Neuronal stem cell (in vitro differentiated cells): ENCODE measurements at regions not wholly inside any gene's neighbourhood (a gene's known extent, or its start where the extent isn't known, plus 50 kb on each side); places are given as distances from the start of the nearest gene placed in this dataset.

ENCODE experiments used
- DNase-seq: peaks from one replicate; pipeline ENCODE4 v3.0.0-alpha.2; 2013; ENCODE audit warnings: low spot score
- H2AFZ ChIP-seq: one replicate; pipeline ENCODE4 v1.6.1; 2013; ENCODE audit warnings: mild to moderate bottlenecking, low read length, inconsistent platforms
- H2AK5ac ChIP-seq: 2 replicates; pipeline ENCODE4 v1.6.1; 2013; ENCODE audit warnings: low read depth, mild to moderate bottlenecking, inconsistent platforms, low read length, moderate library complexity, mixed read lengths
- H2BK120ac ChIP-seq: 2 replicates; pipeline ENCODE4 v1.6.1; 2013; ENCODE audit warnings: low read depth, mild to moderate bottlenecking, inconsistent platforms, low read length, moderate library complexity, mixed read lengths
- H2BK12ac ChIP-seq: one replicate; pipeline ENCODE4 v1.6.1; 2013; ENCODE audit warnings: low read length, inconsistent platforms
- H2BK15ac ChIP-seq: 2 replicates; pipeline ENCODE4 v1.6.1; 2013; ENCODE audit warnings: mild to moderate bottlenecking, low read length, inconsistent platforms, mixed read lengths
- H2BK5ac ChIP-seq: one replicate; pipeline ENCODE4 v1.6.1; 2013; ENCODE audit warnings: inconsistent platforms, mild to moderate bottlenecking, low read length, moderate library complexity
- H3K14ac ChIP-seq: one replicate; pipeline ENCODE4 v1.6.1; 2013; ENCODE audit warnings: low read length, inconsistent platforms
- H3K18ac ChIP-seq: 2 replicates; pipeline ENCODE4 v1.6.1; 2013; ENCODE audit warnings: low read length, inconsistent platforms
- H3K23ac ChIP-seq: 2 replicates; pipeline ENCODE4 v1.6.1; 2013; ENCODE audit warnings: low read depth, mild to moderate bottlenecking, mixed read lengths, low read length, inconsistent platforms; ENCODE audit not compliant: poor library complexity
- H3K27ac ChIP-seq: replicated peaks from 3 replicates; pipeline ENCODE4 v1.5.1; 2013; ENCODE audit warnings: low read length, inconsistent platforms
- H3K27me3 ChIP-seq, 3 experiments: 2 replicates each; pipeline ENCODE4 v1.6.1; 2013; ENCODE audit warnings: low read length in 3 of 3, mild to moderate bottlenecking in 2 of 3, inconsistent platforms in 1 of 3, low read depth in 1 of 3, mixed read lengths in 1 of 3, moderate library complexity in 1 of 3; ENCODE audit not compliant: control insufficient read depth in 3 of 3, insufficient read depth in 3 of 3
- H3K36me3 ChIP-seq, 2 donors: replicated peaks in 1 of 2; 2 replicates each; pipeline ENCODE4 v1.6.1; 2013; ENCODE audit warnings: low read length in 2 of 2; ENCODE audit not compliant: control insufficient read depth in 2 of 2, insufficient read depth in 2 of 2
- H3K4ac ChIP-seq: 2 replicates; pipeline ENCODE4 v1.6.1; 2013; ENCODE audit warnings: inconsistent platforms, mild to moderate bottlenecking, low read length, moderate library complexity
- H3K4me1 ChIP-seq, 2 donors: 1 replicate in 1 of 2; 2 replicates in 1 of 2; pipeline ENCODE4 v1.6.1; 2013; ENCODE audit warnings: low read length in 2 of 2, low read depth in 1 of 2; ENCODE audit not compliant: control insufficient read depth in 2 of 2, insufficient read depth in 1 of 2
- H3K4me2 ChIP-seq: one replicate; pipeline ENCODE4 v1.6.1; 2013; ENCODE audit warnings: mild to moderate bottlenecking, low read length, inconsistent platforms; ENCODE audit not compliant: insufficient read depth, poor library complexity, severe bottlenecking
- H3K4me3 ChIP-seq, 2 donors: 2 replicates each; pipeline ENCODE4 v1.5.1; 2013; ENCODE audit warnings: low read length in 2 of 2, mild to moderate bottlenecking in 2 of 2, inconsistent platforms in 1 of 2, moderate library complexity in 1 of 2
- H3K79me1 ChIP-seq: one replicate; pipeline ENCODE4 v1.6.1; 2013; ENCODE audit warnings: low read depth, mild to moderate bottlenecking, inconsistent platforms, low read length, moderate library complexity
- H3K9ac ChIP-seq: one replicate; pipeline ENCODE4 v1.6.1; 2013; ENCODE audit warnings: mild to moderate bottlenecking, low read depth, low read length, inconsistent platforms; ENCODE audit not compliant: poor library complexity
- H3K9me3 ChIP-seq, 2 donors: replicated peaks in 1 of 2; 2 replicates each; pipeline versions ENCODE3 to v1.6.1; 2013; ENCODE audit warnings: low read length in 2 of 2, mild to moderate bottlenecking in 2 of 2, inconsistent platforms in 1 of 2, low read depth in 1 of 2, mixed read lengths in 1 of 2, moderate library complexity in 1 of 2; ENCODE audit not compliant: control insufficient read depth in 2 of 2, insufficient read depth in 1 of 2
- H4K8ac ChIP-seq: one replicate; pipeline ENCODE4 v1.6.1; 2013; ENCODE audit warnings: low read depth, mild to moderate bottlenecking, inconsistent platforms, low read length, moderate library complexity
- H4K91ac ChIP-seq: one replicate; pipeline ENCODE4 v1.6.1; 2013; ENCODE audit warnings: low read length, low read depth, mild to moderate bottlenecking, inconsistent platforms; ENCODE audit not compliant: poor library complexity
- WGBS, 2 donors: extraction: QIAGEN DNeasy Blood & Tissue Kit; methylation state at CpG; one replicate each; pipeline ENCODE4 v1.1.7; 2013; ENCODE audit warnings: missing lambda C conversion rate in 2 of 2, mixed read lengths in 1 of 2; ENCODE audit not compliant: insufficient read length in 2 of 2, insufficient replicate concordance in 1 of 2; ENCODE audit errors: extremely low coverage in 2 of 2; 5-methylcytosine and 5-hydroxymethylcytosine counted together

- Histone ChIP-seq H4K8ac (no peak overlapping the region), H2BK12ac (no peak overlapping the region), H2BK15ac (no peak overlapping the region), H2AK5ac (no peak overlapping the region), H3K4me1 (peaks cover 0 to 1% of the 10 kb centered on the region in 2 donors), H3K4me2 (no peak overlapping the region), H3K36me3 (no peaks in the 10 kb centered on the region), H2AFZ (no peak overlapping the region), H3K9me3 (peaks cover 0 to 4% of the 10 kb centered on the region in 2 donors), H2BK5ac (no peak overlapping the region), H3K14ac (no peak overlapping the region), H3K18ac (peak overlapping the region; percentile 66), H3K9ac (peak overlapping the region; percentile 75), H3K27me3 (no peaks in the 10 kb centered on the region), H3K79me1 (no peaks in the 10 kb centered on the region), H3K4ac (no peak overlapping the region), H3K4me3 (peak overlapping the region in 1 of 2 donors; percentile 51), H2BK120ac (no peak overlapping the region), H3K27ac (no peak overlapping the region), H3K23ac (no peak overlapping the region), H4K91ac (no peak overlapping the region)
- no CpG with 5 or more reads among the region's 9 CpGs for WGBS, 2 donors
- no peak for DNase-seq
These were observed 65.8 kb upstream of the ANTXRL start for GRCh38 chr10:46220872-46221538.

- Histone ChIP-seq H4K8ac (no peak overlapping the region), H3K36me3 (no peaks in the 10 kb centered on the region), H3K9me3 (peaks cover 0 to 4% of the 10 kb centered on the region in 2 donors), H2AFZ (no peak overlapping the region), H3K23ac (no peak overlapping the region), H2AK5ac (no peak overlapping the region), H3K4me2 (no peak overlapping the region), H3K4me1 (no peaks in the 10 kb centered on the region), H2BK5ac (no peak overlapping the region), H3K4ac (no peak overlapping the region), H3K79me1 (no peaks in the 10 kb centered on the region), H2BK12ac (no peak overlapping the region), H3K9ac (no peak overlapping the region), H3K14ac (no peak overlapping the region), H3K27me3 (no peaks in the 10 kb centered on the region), H3K27ac (no peak overlapping the region), H3K4me3 (no peak overlapping the region), H4K91ac (no peak overlapping the region), H2BK15ac (no peak overlapping the region), H2BK120ac (no peak overlapping the region), H3K18ac (no peak overlapping the region)
- 100% methylated on average over 1 of the region's 4 CpGs; no CpG with 5 or more reads in 1 of the 2 donors for WGBS, 2 donors
- no peak for DNase-seq
These were observed 64.3 kb upstream of the ANTXRL start for GRCh38 chr10:46222364-46222935.

- H3K9me3 ChIP-seq: peaks cover 0 to 4% of the 10 kb centered on the region in 2 donors
- no peak overlapping the region for H4K91ac ChIP-seq
- no peak overlapping the region for H3K27ac ChIP-seq
- no peaks in the 10 kb centered on the region for H3K36me3 ChIP-seq
- H3K4me1 ChIP-seq: no peaks in the 10 kb centered on the region
- H3K4me3 ChIP-seq: peak overlapping the region in 1 of 2 donors; percentile 60
- H2AK5ac ChIP-seq: no peak overlapping the region
- H3K79me1 ChIP-seq: no peaks in the 10 kb centered on the region
- no peak overlapping the region for H2BK12ac ChIP-seq
- H3K14ac ChIP-seq: no peak overlapping the region
- peak overlapping the region; percentile 43 for H4K8ac ChIP-seq
- no peak overlapping the region for H3K18ac ChIP-seq
- no peak overlapping the region for H3K9ac ChIP-seq
- H2AFZ ChIP-seq: peak overlapping the region; percentile 52
- H3K23ac ChIP-seq: no peak overlapping the region
- H2BK120ac ChIP-seq: no peak overlapping the region
- H3K27me3 ChIP-seq: no peaks in the 10 kb centered on the region
- no peak overlapping the region for H2BK5ac ChIP-seq
- no peak overlapping the region for H3K4ac ChIP-seq
- no peak overlapping the region for H3K4me2 ChIP-seq
- no peak overlapping the region for H2BK15ac ChIP-seq
- no peak for DNase-seq
- no CpG with 5 or more reads among the region's 5 CpGs for WGBS, 2 donors
These were observed 63.7 kb upstream of the ANTXRL start for GRCh38 chr10:46223064-46223480.

- Histone ChIP-seq H2AFZ (no peak overlapping the region), H4K8ac (no peak overlapping the region), H3K4me1 (peaks cover 0 to 6% of the 10 kb centered on the region in 2 donors), H4K91ac (no peak overlapping the region), H3K4me3 (peak overlapping the region in 1 of 2 donors; percentile 27), H3K18ac (peak overlapping the region; percentile 17), H3K27me3 (no peaks in the 10 kb centered on the region), H2BK120ac (no peak overlapping the region), H3K27ac (no peak overlapping the region), H2BK5ac (no peak overlapping the region), H3K4ac (no peak overlapping the region), H3K79me1 (no peaks in the 10 kb centered on the region), H2BK12ac (no peak overlapping the region), H3K23ac (peak overlapping the region; percentile 75), H3K9me3 (peaks cover 0 to 4% of the 10 kb centered on the region in 2 donors), H3K9ac (peak overlapping the region; percentile 25), H3K14ac (peak overlapping the region; percentile 73), H2AK5ac (peak overlapping the region; percentile 42), H3K4me2 (no peak overlapping the region), H3K36me3 (no peaks in the 10 kb centered on the region), H2BK15ac (no peak overlapping the region)
- DNase-seq: no peak
- no CpG with 5 or more reads among the region's 10 CpGs for WGBS, 2 donors
These were observed 63.0 kb upstream of the ANTXRL start for GRCh38 chr10:46223626-46224413.
